PC-3 (cell line): ENCODE measurements at regions not wholly inside any gene's neighbourhood (a gene's known extent, or its start where the extent isn't known, plus 50 kb on each side); places are given as distances from the start of the nearest gene placed in this dataset.

Experiments
- CTCF ChIP-seq: fragments of 300-600 bp; sonication (generic); conservative IDR thresholded peaks from 2 replicates; pipeline ENCODE4 v1.5.1; 2017; ENCODE audit warnings: antibody characterized with exemption, low read depth, mild to moderate bottlenecking, low read length
- EZH2phosphoT487 ChIP-seq: fragments of 300-600 bp; sonication (generic); IDR thresholded peaks from 2 replicates; pipeline ENCODE4 v1.6.1; 2018; ENCODE audit warnings: mild to moderate bottlenecking, antibody characterized with exemption, low read length, borderline replicate concordance

GRCh38 chr12:40635141-40635731, 57.0 kb upstream of the CNTN1 start:
- TF ChIP-seq CTCF (no peak), EZH2phosphoT487 (no peak)
